ENCODE measurements at regions not wholly inside any gene's neighbourhood (a gene's known extent, or its start where the extent isn't known, plus 50 kb on each side); places are given as distances from the start of the nearest gene placed in this dataset.

DNA sequence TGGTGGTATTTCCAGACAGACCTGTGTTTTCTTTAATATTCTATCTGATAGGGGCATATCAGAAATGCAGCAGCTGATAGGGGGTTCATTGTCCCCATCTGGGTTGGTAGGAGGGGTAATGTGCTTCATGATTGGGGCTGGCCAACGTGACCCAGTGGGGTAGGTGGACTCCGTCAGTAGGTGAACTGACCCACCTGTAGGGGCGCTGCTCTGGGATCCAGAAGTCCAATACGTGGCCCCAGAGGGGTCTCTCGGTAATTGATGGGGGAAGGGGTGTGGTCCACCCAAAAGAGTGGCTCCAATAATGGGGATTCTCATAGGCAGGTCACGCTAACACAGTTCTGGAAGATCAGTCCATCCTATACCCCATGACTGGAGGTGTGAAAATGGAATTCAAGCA, 112.0 kb downstream of the PRLHR start:
- no peaks in the 10 kb centered on the region for H3K36me3 ChIP-seq (ENCODE audit: control insufficient read depth in 4 of 4, insufficient read depth in 4 of 4, low read length in 4 of 4)
- no peak for ATAC-seq (ENCODE audit: insufficient read depth, low FRiP score)
- 81 to 89% methylated on average over 6 of the region's 6 CpGs for WGBS, 2 donors
- H3K9ac ChIP-seq (ENCODE audit: insufficient read depth in 1 of 2, low read length in 2 of 2): no peak overlapping the region
- peaks cover 0 to 5% (median 0%) of the 10 kb centered on the region in 4 donors for H3K9me3 ChIP-seq (ENCODE audit: control insufficient read depth in 4 of 4, insufficient read depth in 3 of 4, low read length in 3 of 4)
- no peak overlapping the region for H3K27ac ChIP-seq (ENCODE audit: low read depth in 1 of 2, low read length in 1 of 2)
- no peaks in the 10 kb centered on the region for H3K4me1 ChIP-seq (ENCODE audit: control insufficient read depth in 5 of 5, insufficient read depth in 5 of 5, low read length in 5 of 5)
- peaks cover 0 to 3% (median 0%) of the 10 kb centered on the region in 3 donors for H3K27me3 ChIP-seq (ENCODE audit: control insufficient read depth in 3 of 3, insufficient read depth in 3 of 3, low read length in 2 of 3)
- TF ChIP-seq, protein P1, sequence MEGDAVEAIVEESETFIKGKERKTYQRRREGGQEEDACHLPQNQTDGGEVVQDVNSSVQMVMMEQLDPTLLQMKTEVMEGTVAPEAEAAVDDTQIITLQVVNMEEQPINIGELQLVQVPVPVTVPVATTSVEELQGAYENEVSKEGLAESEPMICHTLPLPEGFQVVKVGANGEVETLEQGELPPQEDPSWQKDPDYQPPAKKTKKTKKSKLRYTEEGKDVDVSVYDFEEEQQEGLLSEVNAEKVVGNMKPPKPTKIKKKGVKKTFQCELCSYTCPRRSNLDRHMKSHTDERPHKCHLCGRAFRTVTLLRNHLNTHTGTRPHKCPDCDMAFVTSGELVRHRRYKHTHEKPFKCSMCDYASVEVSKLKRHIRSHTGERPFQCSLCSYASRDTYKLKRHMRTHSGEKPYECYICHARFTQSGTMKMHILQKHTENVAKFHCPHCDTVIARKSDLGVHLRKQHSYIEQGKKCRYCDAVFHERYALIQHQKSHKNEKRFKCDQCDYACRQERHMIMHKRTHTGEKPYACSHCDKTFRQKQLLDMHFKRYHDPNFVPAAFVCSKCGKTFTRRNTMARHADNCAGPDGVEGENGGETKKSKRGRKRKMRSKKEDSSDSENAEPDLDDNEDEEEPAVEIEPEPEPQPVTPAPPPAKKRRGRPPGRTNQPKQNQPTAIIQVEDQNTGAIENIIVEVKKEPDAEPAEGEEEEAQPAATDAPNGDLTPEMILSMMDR (IDR thresholded peaks at IDR 0.05; ENCODE audit: control extremely low read depth, extremely low read depth): no peak
- H3K4me3 ChIP-seq: no peak overlapping the region
- no peak for DNase-seq

DNA sequence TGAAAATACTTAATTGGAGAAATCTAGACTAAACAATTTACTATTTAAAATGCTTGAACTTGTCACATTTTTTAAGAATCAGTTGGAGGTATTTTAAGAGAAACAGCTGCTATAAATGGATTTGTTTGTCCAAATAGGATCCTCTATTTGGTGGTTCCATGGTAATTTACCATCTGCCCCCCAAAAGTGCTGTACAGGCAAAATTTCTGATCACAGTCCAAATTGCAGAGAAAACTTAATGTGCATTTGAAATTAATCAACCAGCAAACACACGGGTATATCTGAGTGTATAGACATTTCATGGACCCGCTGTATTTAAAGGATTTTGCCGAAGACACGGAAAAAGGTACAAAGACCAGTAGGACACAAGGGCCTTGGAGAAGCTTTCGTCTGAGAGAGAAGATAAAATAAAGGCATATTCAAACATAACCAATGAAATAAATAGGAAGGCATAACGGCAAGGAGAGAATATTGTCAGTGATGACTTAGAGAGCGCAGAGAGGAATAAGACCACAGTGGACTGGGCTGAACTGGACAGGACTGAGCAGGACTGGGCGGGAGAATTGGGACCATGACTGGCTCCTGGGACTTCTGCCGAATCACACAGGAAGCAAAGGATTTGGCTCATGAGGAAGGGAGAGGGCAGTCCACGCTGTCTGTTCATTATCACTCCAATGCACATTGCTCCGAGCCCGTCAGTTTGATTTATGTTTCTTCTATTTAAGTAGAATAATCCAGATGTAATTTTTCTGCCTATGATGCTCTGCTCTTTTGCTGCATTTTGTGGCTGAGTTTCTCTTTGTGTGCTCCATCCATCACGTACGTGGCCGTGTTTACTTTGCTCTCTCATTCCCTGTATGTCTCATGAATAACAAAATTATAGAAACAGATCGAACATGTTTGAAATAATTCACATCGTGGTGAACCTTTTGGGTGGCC, 112.8 kb downstream of the PRLHR start:
- TF ChIP-seq, protein P1 (IDR thresholded peaks at IDR 0.05; ENCODE audit: control extremely low read depth, extremely low read depth): no peak
- Histone ChIP-seq H3K27ac (ENCODE audit: low read depth in 1 of 2, low read length in 1 of 2) (no peak overlapping the region), H3K36me3 (ENCODE audit: control insufficient read depth in 4 of 4, insufficient read depth in 4 of 4, low read length in 4 of 4) (no peaks in the 10 kb centered on the region), H3K4me3 (no peak overlapping the region), H3K9me3 (ENCODE audit: control insufficient read depth in 4 of 4, insufficient read depth in 3 of 4, low read length in 3 of 4) (peaks cover 0 to 5% (median 0%) of the 10 kb centered on the region in 4 donors), H3K9ac (ENCODE audit: insufficient read depth in 1 of 2, low read length in 2 of 2) (no peak overlapping the region), H3K4me1 (ENCODE audit: control insufficient read depth in 5 of 5, insufficient read depth in 5 of 5, low read length in 5 of 5) (no peaks in the 10 kb centered on the region), H3K27me3 (ENCODE audit: control insufficient read depth in 3 of 3, insufficient read depth in 3 of 3, low read length in 2 of 3) (peaks cover 0 to 3% (median 0%) of the 10 kb centered on the region in 3 donors)
- DNase-seq (no peak), ATAC-seq (ENCODE audit: insufficient read depth, low FRiP score) (no peak)
- 73 to 75% methylated on average over 17 of the region's 17 CpGs for WGBS, 2 donors

DNA sequence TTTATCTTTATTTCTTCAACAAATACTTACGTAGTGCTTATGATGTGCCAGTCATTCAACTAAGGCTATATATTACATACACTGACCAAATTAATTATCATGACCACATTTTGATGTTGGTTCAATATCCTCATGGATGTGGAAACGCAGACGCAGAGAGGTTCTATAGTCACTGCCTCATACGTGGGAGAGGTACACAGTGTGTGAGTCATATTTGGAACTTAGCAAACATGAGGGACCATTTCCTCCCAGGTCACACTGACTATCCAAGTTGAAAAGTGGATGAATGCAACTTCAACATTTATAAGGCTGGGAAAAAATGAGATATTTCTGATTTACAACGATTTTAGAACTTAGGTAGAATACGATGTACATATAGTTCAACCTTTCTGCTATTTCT, 113.6 kb downstream of the PRLHR start:
- TF ChIP-seq, protein P1 (IDR thresholded peaks at IDR 0.05; ENCODE audit: control extremely low read depth, extremely low read depth): no peak
- H3K4me3 ChIP-seq: no peak overlapping the region
- H3K36me3 ChIP-seq (ENCODE audit: control insufficient read depth in 4 of 4, insufficient read depth in 4 of 4, low read length in 4 of 4): no peaks in the 10 kb centered on the region
- H3K27ac ChIP-seq (ENCODE audit: low read depth in 1 of 2, low read length in 1 of 2): no peak overlapping the region
- no peak overlapping the region for H3K9ac ChIP-seq (ENCODE audit: insufficient read depth in 1 of 2, low read length in 2 of 2)
- ATAC-seq (ENCODE audit: insufficient read depth, low FRiP score): no peak
- 88 to 90% methylated on average over 6 of the region's 6 CpGs for WGBS, 2 donors
- peaks cover 0 to under 1% (median 0%) of the 10 kb centered on the region in 4 donors for H3K9me3 ChIP-seq (ENCODE audit: control insufficient read depth in 4 of 4, insufficient read depth in 3 of 4, low read length in 3 of 4)
- DNase-seq: no peak
- peaks cover 0 to 5% (median 0%) of the 10 kb centered on the region in 3 donors for H3K27me3 ChIP-seq (ENCODE audit: control insufficient read depth in 3 of 3, insufficient read depth in 3 of 3, low read length in 2 of 3)
- no peaks in the 10 kb centered on the region for H3K4me1 ChIP-seq (ENCODE audit: control insufficient read depth in 5 of 5, insufficient read depth in 5 of 5, low read length in 5 of 5)
